ENCODE measurements at regions not wholly inside any gene's neighbourhood (a gene's known extent, or its start where the extent isn't known, plus 50 kb on each side); places are given as distances from the start of the nearest gene placed in this dataset.

- H3F3A ChIP-seq (ENCODE audit: insufficient read depth): no peaks in the 10 kb centered on the region
- H3K9me3 ChIP-seq (ENCODE audit: insufficient read depth, low read length): no peaks in the 10 kb centered on the region; the same call in 1 of the 2 replicates
- no peaks in the 10 kb centered on the region for H4K20me1 ChIP-seq (ENCODE audit: low read depth, low read length)
- no peak overlapping the region for H3K9ac ChIP-seq (ENCODE audit: low read length)
- no peaks in the 10 kb centered on the region for H3K79me2 ChIP-seq (ENCODE audit: insufficient read depth, low read length)
- H3K9me2 ChIP-seq (replicated peaks; ENCODE audit: insufficient read depth, low read length): no peaks in the 10 kb centered on the region
- H2AFZ ChIP-seq (ENCODE audit: low read depth, low read length, severe bottlenecking): no peak overlapping the region
- H3K36me3 ChIP-seq (ENCODE audit: low read length): no peaks in the 10 kb centered on the region
- no peak overlapping the region for H3K27ac ChIP-seq (ENCODE audit: low read depth, low read length)
- no peak overlapping the region for H3K4me3 ChIP-seq (ENCODE audit: insufficient read depth, low read length, poor library complexity, severe bottlenecking)
- H3K4me2 ChIP-seq (ENCODE audit: low read depth, low read length, poor library complexity, severe bottlenecking): no peak overlapping the region
- no peak for TF ChIP-seq EZH2phosphoT487 (conservative IDR thresholded peaks at IDR 0.05; ENCODE audit: low read length)
- H3K27me3 ChIP-seq (ENCODE audit: low read length): no peaks in the 10 kb centered on the region
Observed at GRCh38 chr1:60583696-60584095, 498.7 kb upstream of the NFIA start.

- Histone ChIP-seq H4K20me1 (ENCODE audit: low read depth, low read length) (no peaks in the 10 kb centered on the region), H2AFZ (ENCODE audit: low read depth, low read length, severe bottlenecking) (no peak overlapping the region), H3K9me3 (ENCODE audit: insufficient read depth, low read length) (no peaks in the 10 kb centered on the region; the same call in 1 of the 2 replicates), H3K27ac (ENCODE audit: low read depth, low read length) (no peak overlapping the region), H3K27me3 (ENCODE audit: low read length) (no peaks in the 10 kb centered on the region), H3K4me3 (ENCODE audit: insufficient read depth, low read length, poor library complexity, severe bottlenecking) (no peak overlapping the region), H3K9me2 (replicated peaks; ENCODE audit: insufficient read depth, low read length) (no peaks in the 10 kb centered on the region), H3K36me3 (ENCODE audit: low read length) (no peaks in the 10 kb centered on the region), H3K79me2 (ENCODE audit: insufficient read depth, low read length) (no peaks in the 10 kb centered on the region), H3F3A (ENCODE audit: insufficient read depth) (no peaks in the 10 kb centered on the region), H3K4me2 (ENCODE audit: low read depth, low read length, poor library complexity, severe bottlenecking) (no peak overlapping the region), H3K9ac (ENCODE audit: low read length) (no peak overlapping the region)
- TF ChIP-seq CTCF (IDR thresholded peaks at IDR 0.05; ENCODE audit: insufficient read depth, low read length, poor library complexity, severe bottlenecking) (no peak), EZH2phosphoT487 (conservative IDR thresholded peaks at IDR 0.05; ENCODE audit: low read length) (no peak)
Observed at GRCh38 chr1:60581455-60582220, 500.7 kb upstream of the NFIA start.

- Histone ChIP-seq H4K20me1 (ENCODE audit: low read depth, low read length) (no peaks in the 10 kb centered on the region), H3F3A (ENCODE audit: insufficient read depth) (no peaks in the 10 kb centered on the region), H3K9me3 (ENCODE audit: insufficient read depth, low read length) (no peaks in the 10 kb centered on the region), H3K4me3 (ENCODE audit: insufficient read depth, low read length, poor library complexity, severe bottlenecking) (no peak overlapping the region), H3K27me3 (ENCODE audit: low read length) (no peaks in the 10 kb centered on the region), H3K79me2 (ENCODE audit: insufficient read depth, low read length) (no peaks in the 10 kb centered on the region), H2AFZ (ENCODE audit: low read depth, low read length, severe bottlenecking) (no peak overlapping the region), H3K27ac (ENCODE audit: low read depth, low read length) (no peak overlapping the region), H3K9me2 (replicated peaks; ENCODE audit: insufficient read depth, low read length) (no peaks in the 10 kb centered on the region), H3K9ac (ENCODE audit: low read length) (no peak overlapping the region), H3K36me3 (ENCODE audit: low read length) (no peaks in the 10 kb centered on the region), H3K4me2 (ENCODE audit: low read depth, low read length, poor library complexity, severe bottlenecking) (no peak overlapping the region)
- TF ChIP-seq EZH2phosphoT487 (conservative IDR thresholded peaks at IDR 0.05; ENCODE audit: low read length): no peak
- TF ChIP-seq CTCF (IDR thresholded peaks at IDR 0.05; ENCODE audit: insufficient read depth, low read length, poor library complexity, severe bottlenecking): no peak
Observed at GRCh38 chr1:60577029-60577428, 503.5 kb upstream of the C1orf87 start.

GRCh38 chr1:60575326-60575977 lies 501.9 kb upstream of the C1orf87 start:
- Histone ChIP-seq H3K4me2 (ENCODE audit: low read depth, low read length, poor library complexity, severe bottlenecking) (no peak overlapping the region), H3K9ac (ENCODE audit: low read length) (no peak overlapping the region), H3K9me2 (replicated peaks; ENCODE audit: insufficient read depth, low read length) (no peaks in the 10 kb centered on the region), H3K27ac (ENCODE audit: low read depth, low read length) (no peak overlapping the region), H3K4me3 (ENCODE audit: insufficient read depth, low read length, poor library complexity, severe bottlenecking) (no peak overlapping the region), H3K27me3 (ENCODE audit: low read length) (no peaks in the 10 kb centered on the region), H4K20me1 (ENCODE audit: low read depth, low read length) (no peaks in the 10 kb centered on the region), H3K79me2 (ENCODE audit: insufficient read depth, low read length) (no peaks in the 10 kb centered on the region), H3F3A (ENCODE audit: insufficient read depth) (no peaks in the 10 kb centered on the region), H2AFZ (ENCODE audit: low read depth, low read length, severe bottlenecking) (no peak overlapping the region), H3K36me3 (ENCODE audit: low read length) (no peaks in the 10 kb centered on the region), H3K9me3 (ENCODE audit: insufficient read depth, low read length) (no peaks in the 10 kb centered on the region)
- TF ChIP-seq CTCF (IDR thresholded peaks at IDR 0.05; ENCODE audit: insufficient read depth, low read length, poor library complexity, severe bottlenecking) (no peak), EZH2phosphoT487 (conservative IDR thresholded peaks at IDR 0.05; ENCODE audit: low read length) (no peak)

All from SU-DHL-6 (cell line).